ENCODE measurements at regions not wholly inside any gene's neighbourhood (a gene's known extent, or its start where the extent isn't known, plus 50 kb on each side); places are given as distances from the start of the nearest gene placed in this dataset.

GRCh38 chr13:68481130-68481529, 1251.0 kb upstream of the PCDH9 start:
- Mint-ChIP-seq H3K27me3 (ENCODE audit: low read depth) (no peaks in the 10 kb centered on the region), H3K36me3 (ENCODE audit: low read depth) (no peaks in the 10 kb centered on the region), H3K9me3 (no peaks in the 10 kb centered on the region), H3K4me3 (no peak overlapping the region), H3K4me1 (no peaks in the 10 kb centered on the region), H3K27ac (peak overlapping the region in 1 of 3 experiments; percentile 22)
- TF ChIP-seq CTCF (IDR thresholded peaks at IDR 0.05; ENCODE audit: unreplicated experiment in 3 of 3): no peak

- H3K36me3 Mint-ChIP-seq (ENCODE audit: low read depth): no peaks in the 10 kb centered on the region
- H3K9me3 Mint-ChIP-seq: no peaks in the 10 kb centered on the region
- no peaks in the 10 kb centered on the region for H3K27me3 Mint-ChIP-seq (ENCODE audit: low read depth)
- no peaks in the 10 kb centered on the region for H3K4me1 Mint-ChIP-seq
- TF ChIP-seq CTCF (IDR thresholded peaks at IDR 0.05; ENCODE audit: unreplicated experiment in 3 of 3): no peak
- no peak overlapping the region for H3K4me3 Mint-ChIP-seq
- H3K27ac Mint-ChIP-seq: no peak overlapping the region
These were observed 1243.7 kb upstream of the PCDH9 start for GRCh38 chr13:68473834-68474326.

- Mint-ChIP-seq H3K9me3 (no peaks in the 10 kb centered on the region), H3K36me3 (ENCODE audit: low read depth) (no peaks in the 10 kb centered on the region)
These were observed 1237.0 kb upstream of the PCDH9 start for GRCh38 chr13:68467160-68467559.

GRCh38 chr13:68440874-68441273, 1210.7 kb upstream of the PCDH9 start:
- no peaks in the 10 kb centered on the region for H3K27me3 Mint-ChIP-seq (ENCODE audit: low read depth)
- H3K27ac Mint-ChIP-seq: no peak overlapping the region
- no peaks in the 10 kb centered on the region for H3K9me3 Mint-ChIP-seq
- no peaks in the 10 kb centered on the region for H3K36me3 Mint-ChIP-seq (ENCODE audit: low read depth)
- H3K4me1 Mint-ChIP-seq: no peaks in the 10 kb centered on the region
- H3K4me3 Mint-ChIP-seq: no peak overlapping the region
- TF ChIP-seq CTCF (IDR thresholded peaks at IDR 0.05; ENCODE audit: unreplicated experiment in 3 of 3): no peak

More at GRCh38 chr13:68467160-68467559, 1237.0 kb upstream of the PCDH9 start:
- Mint-ChIP-seq H3K4me1 (no peaks in the 10 kb centered on the region), H3K4me3 (no peak overlapping the region), H3K27me3 (ENCODE audit: low read depth) (no peaks in the 10 kb centered on the region), H3K27ac (no peak overlapping the region)
- no peak for TF ChIP-seq CTCF (IDR thresholded peaks at IDR 0.05; ENCODE audit: unreplicated experiment in 3 of 3)

DNA sequence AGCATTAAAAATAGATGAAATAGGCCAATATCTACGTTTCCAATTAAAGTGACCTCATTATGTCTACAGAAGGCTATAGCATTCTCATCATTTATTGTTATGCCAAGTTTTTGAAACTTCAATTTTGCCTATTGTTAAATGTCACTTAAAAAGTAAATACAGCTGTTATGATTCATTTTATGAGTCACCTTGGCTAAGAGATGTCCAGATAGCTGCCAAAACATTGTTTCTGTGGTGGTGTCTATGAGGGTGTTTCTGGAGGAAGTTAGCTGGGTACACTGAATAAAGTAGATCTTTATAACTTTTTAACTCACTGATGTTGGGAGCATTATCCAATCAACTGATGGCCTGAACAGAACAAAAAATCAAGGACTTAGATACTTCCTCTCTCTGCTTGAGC, 1209.7 kb upstream of the PCDH9 start:
- Mint-ChIP-seq H3K27me3 (ENCODE audit: low read depth) (no peaks in the 10 kb centered on the region), H3K4me3 (no peak overlapping the region), H3K9me3 (no peaks in the 10 kb centered on the region), H3K27ac (no peak overlapping the region), H3K36me3 (ENCODE audit: low read depth) (no peaks in the 10 kb centered on the region), H3K4me1 (no peaks in the 10 kb centered on the region)
- no peak for TF ChIP-seq CTCF (IDR thresholded peaks at IDR 0.05; ENCODE audit: unreplicated experiment in 3 of 3)

DNA sequence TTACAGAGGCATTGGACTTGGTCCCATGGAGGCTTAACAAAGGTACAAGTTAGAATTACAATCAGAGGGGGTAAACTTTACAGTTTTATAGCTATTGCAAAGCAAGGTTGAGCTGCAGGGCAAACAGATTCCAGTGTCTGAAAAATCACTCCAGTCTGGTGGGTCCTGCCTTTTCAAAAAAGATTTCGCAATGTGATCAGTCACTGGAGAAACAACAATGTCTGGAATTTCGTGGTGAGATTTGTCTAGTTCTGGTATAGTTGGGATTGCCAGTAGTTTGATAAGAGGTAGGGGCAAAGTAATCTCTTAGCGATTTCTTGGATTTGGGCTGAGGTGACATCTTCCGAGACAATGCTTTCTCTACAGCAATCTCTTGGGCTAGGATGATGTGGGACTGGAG, 1198.2 kb upstream of the PCDH9 start:
- Mint-ChIP-seq H3K4me3 (no peak overlapping the region), H3K27ac (no peak overlapping the region), H3K4me1 (no peaks in the 10 kb centered on the region), H3K36me3 (ENCODE audit: low read depth) (no peaks in the 10 kb centered on the region), H3K9me3 (no peaks in the 10 kb centered on the region), H3K27me3 (ENCODE audit: low read depth) (no peaks in the 10 kb centered on the region)
- TF ChIP-seq CTCF (IDR thresholded peaks at IDR 0.05; ENCODE audit: unreplicated experiment in 3 of 3): no peak

All from nephron (organoid).